NCI-H2227 (cell line): ENCODE measurements at regions not wholly inside any gene's neighbourhood (a gene's known extent, or its start where the extent isn't known, plus 50 kb on each side); places are given as distances from the start of the nearest gene placed in this dataset.
"Not testable (repeated sequence)": the region's sequence is repeated elsewhere in the genome, so short reads cannot be mapped to it uniquely, and the experiment has no call there.

Experiments used
- DNase-seq: peaks from one replicate; lab custom pipeline; 2025; ENCODE audit not compliant: unreplicated experiment; lab: John Stamatoyannopoulos, UW

- no peak for DNase-seq
Observed at GRCh38 chr4:173782660-173783059, 252.6 kb upstream of the HAND2 start.

- DNase-seq: no peak
Observed at GRCh38 chr4:173777921-173778320, 247.9 kb upstream of the HAND2 start.

GRCh38 chr4:173777421-173777820 is 247.4 kb upstream of the HAND2 start:
- no peak for DNase-seq

GRCh38 chr4:173769568-173769967 is 239.5 kb upstream of the HAND2 start:
- DNase-seq: no peak

- no peak for DNase-seq
Observed at GRCh38 chr4:173767650-173768049, 237.6 kb upstream of the HAND2 start.

- DNase-seq: no peak
Observed at GRCh38 chr4:173766171-173766600, 236.2 kb upstream of the HAND2 start.

- DNase-seq: no peak
Observed at GRCh38 chr4:173765751-173766150, 235.7 kb upstream of the HAND2 start.

GRCh38 chr4:173763389-173763788 is 233.4 kb upstream of the HAND2 start:
- DNase-seq: no peak

GRCh38 chr4:173761938-173762337 is 231.9 kb upstream of the HAND2 start:
- DNase-seq: no peak

GRCh38 chr4:173761236-173761635 is 231.2 kb upstream of the HAND2 start:
- DNase-seq: no peak

- DNase-seq: no peak
Observed at GRCh38 chr4:173758132-173758531, 228.1 kb upstream of the HAND2 start.

- DNase-seq: no peak
Observed at GRCh38 chr4:173753408-173753807, 223.4 kb upstream of the HAND2 start.

- no peak for DNase-seq
Observed at GRCh38 chr4:173752610-173753230, 222.7 kb upstream of the HAND2 start.

- DNase-seq: no peak
Observed at GRCh38 chr4:173748353-173748752, 218.3 kb upstream of the HAND2 start.

- no peak for DNase-seq
Observed at GRCh38 chr4:173747537-173748257, 217.7 kb upstream of the HAND2 start.

- DNase-seq: peak; percentile 10
Observed at GRCh38 chr4:173746424-173746823, 216.4 kb upstream of the HAND2 start.

GRCh38 chr4:173745765-173746164 is 215.7 kb upstream of the HAND2 start:
- DNase-seq: peak; percentile 13

- DNase-seq: no peak
Observed at GRCh38 chr4:173736840-173737239, 206.8 kb upstream of the HAND2 start.

- no peak for DNase-seq
Observed at GRCh38 chr4:173735585-173735984, 205.6 kb upstream of the HAND2 start.

- no peak for DNase-seq
Observed at GRCh38 chr4:173735049-173735448, 205.0 kb upstream of the HAND2 start.

- DNase-seq: no peak
Observed at GRCh38 chr4:173731257-173731656, 201.2 kb upstream of the HAND2 start.

GRCh38 chr4:173722075-173722474 is 192.0 kb upstream of the HAND2 start:
- DNase-seq: no peak

GRCh38 chr4:173718504-173718903 is 188.5 kb upstream of the HAND2 start:
- not testable (repeated sequence) for DNase-seq
